SK-N-MC (cell line): ENCODE measurements at regions not wholly inside any gene's neighbourhood (a gene's known extent, or its start where the extent isn't known, plus 50 kb on each side); places are given as distances from the start of the nearest gene placed in this dataset.

ENCODE experiments used
- DNase-seq: peaks from one replicate; pipeline ENCODE4 v3.0.0-alpha.2; 2011; ENCODE audit warnings: low read depth, low spot score
- H3K27ac ChIP-seq: fragments of 200-600 bp; sonication (generic); 2 replicates; pipeline ENCODE4 v1.5.1; 2016; ENCODE audit warnings: mixed run types
- H3K36me3 ChIP-seq: fragments of 200-600 bp; sonication (generic); 2 replicates; pipeline ENCODE4 v1.6.1; 2017; ENCODE audit warnings: antibody characterized with exemption, low read length, mixed read lengths; ENCODE audit not compliant: insufficient read depth
- H3K4me3 ChIP-seq: fragments of 200-600 bp; sonication (generic); 2 replicates; pipeline ENCODE4 v1.5.1; 2016
- H3K9ac ChIP-seq: fragments of 200-600 bp; sonication (generic); 2 replicates; pipeline ENCODE4 v1.8.0; 2017; ENCODE audit warnings: mixed run types, mixed read lengths; ENCODE audit not compliant: insufficient read length
- H3K9me3 ChIP-seq: fragments of 200-600 bp; sonication (generic); 2 replicates; pipeline ENCODE4 v1.6.1; 2017; ENCODE audit warnings: low read depth, mild to moderate bottlenecking, antibody characterized with exemption, low read length, moderate library complexity, mixed read lengths
- EZH2 ChIP-seq: fragments of 200-600 bp; sonication (generic); IDR thresholded peaks from one replicate; pipeline ENCODE4 v1.6.1; 2017; ENCODE audit warnings: antibody characterized with exemption
- FOXP2 ChIP-seq: optimal IDR thresholded peaks from 2 replicates; pipeline ENCODE3; 2011; ENCODE audit warnings: mild to moderate bottlenecking, moderate library complexity; ENCODE audit not compliant: insufficient read depth; ENCODE audit errors: extremely low read length, control extremely low read depth
- POLR2AphosphoS5 ChIP-seq: IDR thresholded peaks from 2 replicates; pipeline ENCODE4 v1.6.1; 2012; ENCODE audit warnings: mild to moderate bottlenecking, low read depth, low read length, borderline replicate concordance

DNA sequence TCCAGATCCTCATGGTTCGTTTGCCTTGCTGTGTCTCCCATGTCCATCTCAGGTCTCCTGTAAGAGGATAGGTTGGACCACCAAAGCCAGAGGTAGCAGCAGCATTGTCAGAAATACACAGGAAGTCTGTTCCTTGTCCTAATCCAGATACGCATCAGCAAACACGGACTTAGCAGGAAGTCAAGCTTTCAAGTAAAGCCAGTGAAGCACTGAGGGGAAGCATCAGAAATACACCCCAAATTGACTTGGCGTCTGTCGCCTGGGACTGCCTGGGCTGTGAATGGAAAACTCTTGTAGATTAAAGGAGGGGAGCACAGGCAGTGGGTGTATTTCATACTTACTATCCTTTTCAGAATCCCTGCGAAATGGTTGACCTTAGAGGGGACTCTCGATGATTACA is 171.3 kb downstream of the PSAT1 start:
- Histone ChIP-seq H3K4me3 (no peak overlapping the region), H3K9me3 (no peaks in the 10 kb centered on the region), H3K27ac (no peak overlapping the region), H3K36me3 (no peaks in the 10 kb centered on the region), H3K9ac (no peak overlapping the region)
- no peak for DNase-seq
- TF ChIP-seq FOXP2 (no peak), POLR2AphosphoS5 (no peak), EZH2 (no peak)

GRCh38 chr9:78468974-78469576 is 172.2 kb downstream of the PSAT1 start:
- Histone ChIP-seq H3K9me3 (no peaks in the 10 kb centered on the region), H3K27ac (no peak overlapping the region), H3K36me3 (no peaks in the 10 kb centered on the region), H3K4me3 (no peak overlapping the region), H3K9ac (no peak overlapping the region)
- no peak for TF ChIP-seq FOXP2
- TF ChIP-seq EZH2 = no peak
- TF ChIP-seq POLR2AphosphoS5 = no peak
- no peak for DNase-seq

GRCh38 chr9:78470216-78470615 is 173.3 kb downstream of the PSAT1 start:
- TF ChIP-seq FOXP2 (no peak), POLR2AphosphoS5 (no peak), EZH2 (no peak)
- H3K9ac ChIP-seq = no peak overlapping the region
- DNase-seq = no peak
- no peaks in the 10 kb centered on the region for H3K36me3 ChIP-seq
- H3K9me3 ChIP-seq = no peaks in the 10 kb centered on the region
- H3K4me3 ChIP-seq = no peak overlapping the region
- H3K27ac ChIP-seq = no peak overlapping the region

DNA sequence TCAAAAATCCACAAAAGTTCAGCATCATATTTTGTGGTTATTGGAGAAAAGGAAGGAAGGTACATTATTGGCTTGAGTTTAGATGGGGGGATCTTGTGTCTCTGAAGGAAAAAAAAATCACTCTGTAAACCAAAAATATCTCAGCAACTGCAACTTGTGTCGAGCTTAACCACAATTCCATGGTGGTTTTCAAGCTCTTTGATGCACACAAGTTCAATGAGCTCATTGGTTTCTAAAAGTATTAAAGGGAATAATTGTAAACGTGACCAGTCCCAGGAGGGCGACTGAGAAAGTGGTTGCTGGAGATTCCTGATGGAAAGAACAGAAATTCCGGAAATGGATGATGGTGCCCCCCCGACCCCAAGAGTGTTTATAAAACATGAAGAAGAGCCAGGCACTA is 173.8 kb downstream of the PSAT1 start:
- Histone ChIP-seq H3K9ac (no peak overlapping the region), H3K27ac (no peak overlapping the region), H3K36me3 (no peaks in the 10 kb centered on the region), H3K9me3 (no peaks in the 10 kb centered on the region), H3K4me3 (no peak overlapping the region)
- DNase-seq = no peak
- no peak for TF ChIP-seq EZH2
- no peak for TF ChIP-seq FOXP2
- no peak for TF ChIP-seq POLR2AphosphoS5

GRCh38 chr9:78472111-78472510 is 175.2 kb downstream of the PSAT1 start:
- H3K4me3 ChIP-seq = no peak overlapping the region
- H3K9ac ChIP-seq = no peak overlapping the region
- H3K9me3 ChIP-seq = no peaks in the 10 kb centered on the region
- TF ChIP-seq FOXP2 (no peak), EZH2 (no peak), POLR2AphosphoS5 (no peak)
- H3K36me3 ChIP-seq = no peaks in the 10 kb centered on the region
- H3K27ac ChIP-seq = no peak overlapping the region
- no peak for DNase-seq

- H3K27ac ChIP-seq = no peak overlapping the region
- no peak for DNase-seq
- no peak overlapping the region for H3K9ac ChIP-seq
- no peaks in the 10 kb centered on the region for H3K9me3 ChIP-seq
- no peak overlapping the region for H3K4me3 ChIP-seq
- H3K36me3 ChIP-seq = no peaks in the 10 kb centered on the region
- TF ChIP-seq FOXP2 (no peak), POLR2AphosphoS5 (no peak), EZH2 (no peak)
Observed at GRCh38 chr9:78479441-78479840, 182.5 kb downstream of the PSAT1 start.

DNA sequence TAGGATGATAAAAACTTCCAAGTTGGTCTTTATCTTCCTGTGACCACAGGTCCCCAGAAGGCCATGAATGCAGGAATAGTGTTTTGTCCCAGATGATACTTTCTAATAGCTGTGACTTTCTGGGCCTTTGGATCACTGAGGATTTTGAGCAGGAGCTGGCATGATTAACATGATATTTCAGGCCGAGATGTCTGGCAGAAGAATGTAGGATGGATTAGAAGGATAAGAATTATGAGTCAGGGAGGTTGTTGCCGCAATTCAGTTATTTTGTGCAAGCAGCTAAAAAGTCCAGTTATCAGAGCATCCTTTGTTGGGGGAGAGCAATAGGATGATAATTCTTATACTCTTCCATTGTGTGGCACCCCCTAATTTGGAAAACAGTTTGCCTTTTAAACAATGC is 189.7 kb downstream of the PSAT1 start:
- TF ChIP-seq EZH2 (no peak), POLR2AphosphoS5 (no peak), FOXP2 (no peak)
- no peaks in the 10 kb centered on the region for H3K36me3 ChIP-seq
- no peaks in the 10 kb centered on the region for H3K9me3 ChIP-seq
- no peak for DNase-seq
- no peak overlapping the region for H3K27ac ChIP-seq
- H3K4me3 ChIP-seq = no peak overlapping the region
- no peak overlapping the region for H3K9ac ChIP-seq

DNA sequence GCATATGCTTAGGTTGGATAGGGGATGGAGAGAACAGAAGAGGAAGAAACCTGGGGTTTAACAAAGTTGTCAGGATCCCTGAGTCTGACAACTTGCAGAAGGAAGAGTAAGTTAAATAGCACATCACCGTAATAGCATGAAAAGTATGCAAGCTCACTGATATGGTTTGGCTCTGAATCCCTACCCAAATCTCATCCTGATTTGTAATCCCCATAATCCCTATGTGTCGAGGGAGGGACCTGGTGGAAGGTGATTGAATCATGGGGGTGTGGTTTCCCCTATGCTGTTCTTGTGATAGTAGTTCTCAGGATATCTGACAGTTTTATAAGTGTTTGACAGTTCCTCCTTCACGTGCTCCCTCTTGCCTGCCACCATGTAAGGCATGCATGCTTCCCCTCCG is 193.3 kb downstream of the PSAT1 start:
- no peak overlapping the region for H3K9ac ChIP-seq
- H3K4me3 ChIP-seq = no peak overlapping the region
- no peak for DNase-seq
- H3K27ac ChIP-seq = no peak overlapping the region
- TF ChIP-seq POLR2AphosphoS5 (no peak), FOXP2 (no peak), EZH2 (no peak)
- no peaks in the 10 kb centered on the region for H3K9me3 ChIP-seq
- no peaks in the 10 kb centered on the region for H3K36me3 ChIP-seq

- TF ChIP-seq POLR2AphosphoS5 = no peak
- TF ChIP-seq FOXP2 = no peak
- TF ChIP-seq EZH2 = no peak
Observed at GRCh38 chr9:78491402-78491801, 194.5 kb downstream of the PSAT1 start.

More at GRCh38 chr9:78491402-78491801, 194.5 kb downstream of the PSAT1 start:
- H3K36me3 ChIP-seq = no peaks in the 10 kb centered on the region
- H3K4me3 ChIP-seq = no peak overlapping the region
- no peak for DNase-seq
- no peak overlapping the region for H3K27ac ChIP-seq
- H3K9ac ChIP-seq = no peak overlapping the region
- H3K9me3 ChIP-seq = no peaks in the 10 kb centered on the region
